ENCODE measurements at regions not wholly inside any gene's neighbourhood (a gene's known extent, or its start where the extent isn't known, plus 50 kb on each side); places are given as distances from the start of the nearest gene placed in this dataset.

DNA sequence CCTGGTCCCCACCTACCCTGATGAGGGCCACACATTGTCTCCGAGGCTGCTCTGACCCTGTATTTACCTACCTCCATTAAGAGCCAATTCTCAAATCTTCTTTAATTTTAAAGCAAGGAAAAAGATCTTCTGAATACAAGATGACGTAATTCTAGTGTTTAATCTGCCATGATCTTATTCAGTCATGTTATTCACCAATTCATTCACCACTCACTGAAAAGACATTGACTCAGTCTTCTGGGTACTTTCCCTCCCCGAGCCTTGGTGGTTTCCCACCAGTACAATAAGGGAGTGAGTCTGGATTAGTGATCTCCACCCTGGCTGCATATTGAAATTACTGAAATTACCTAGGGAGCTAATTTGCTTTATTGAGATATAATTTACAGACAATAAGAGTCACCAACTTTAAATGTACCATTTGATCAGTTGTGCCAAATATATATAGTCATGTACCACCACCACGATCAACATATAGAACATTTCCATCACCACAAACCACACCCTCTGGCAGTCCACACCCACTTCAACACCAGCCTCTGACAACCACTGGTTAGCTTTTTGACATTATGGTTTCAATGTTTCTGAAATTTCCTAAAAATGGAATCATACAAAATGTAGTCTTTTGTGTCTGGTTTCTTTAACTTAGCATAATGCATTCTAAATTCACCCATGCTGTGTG, 117.5 kb upstream of the UNC5B start:
- TF ChIP-seq EP300 (IDR thresholded peaks at IDR 0.05; ENCODE audit: borderline replicate concordance in 1 of 2, low read depth in 1 of 2, low read length in 1 of 2) (no peak), MEF2A (IDR thresholded peaks at IDR 0.05; ENCODE audit: borderline replicate concordance, low read depth) (no peak), RFX5 (IDR thresholded peaks at IDR 0.05; ENCODE audit: low read length) (no peak)
- TF ChIP-seq, protein P1, sequence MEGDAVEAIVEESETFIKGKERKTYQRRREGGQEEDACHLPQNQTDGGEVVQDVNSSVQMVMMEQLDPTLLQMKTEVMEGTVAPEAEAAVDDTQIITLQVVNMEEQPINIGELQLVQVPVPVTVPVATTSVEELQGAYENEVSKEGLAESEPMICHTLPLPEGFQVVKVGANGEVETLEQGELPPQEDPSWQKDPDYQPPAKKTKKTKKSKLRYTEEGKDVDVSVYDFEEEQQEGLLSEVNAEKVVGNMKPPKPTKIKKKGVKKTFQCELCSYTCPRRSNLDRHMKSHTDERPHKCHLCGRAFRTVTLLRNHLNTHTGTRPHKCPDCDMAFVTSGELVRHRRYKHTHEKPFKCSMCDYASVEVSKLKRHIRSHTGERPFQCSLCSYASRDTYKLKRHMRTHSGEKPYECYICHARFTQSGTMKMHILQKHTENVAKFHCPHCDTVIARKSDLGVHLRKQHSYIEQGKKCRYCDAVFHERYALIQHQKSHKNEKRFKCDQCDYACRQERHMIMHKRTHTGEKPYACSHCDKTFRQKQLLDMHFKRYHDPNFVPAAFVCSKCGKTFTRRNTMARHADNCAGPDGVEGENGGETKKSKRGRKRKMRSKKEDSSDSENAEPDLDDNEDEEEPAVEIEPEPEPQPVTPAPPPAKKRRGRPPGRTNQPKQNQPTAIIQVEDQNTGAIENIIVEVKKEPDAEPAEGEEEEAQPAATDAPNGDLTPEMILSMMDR (IDR thresholded peaks at IDR 0.05) = no peak
